CD4-positive, alpha-beta T cell treated with Interleukin-1 beta for 1 hour (primary cell): ENCODE measurements at regions not wholly inside any gene's neighbourhood (a gene's known extent, or its start where the extent isn't known, plus 50 kb on each side); places are given as distances from the start of the nearest gene placed in this dataset.

Experiments
- DNase-seq, 2 donors: peaks; one replicate each; pipeline ENCODE4 v3.0.0-alpha.2; 2020 to 2022

- no peak for DNase-seq
Measured at GRCh38 chr6:21382821-21383449, 210.6 kb upstream of the SOX4 start.

GRCh38 chr6:21383450-21384085, 210.0 kb upstream of the SOX4 start:
- no peak for DNase-seq

DNA sequence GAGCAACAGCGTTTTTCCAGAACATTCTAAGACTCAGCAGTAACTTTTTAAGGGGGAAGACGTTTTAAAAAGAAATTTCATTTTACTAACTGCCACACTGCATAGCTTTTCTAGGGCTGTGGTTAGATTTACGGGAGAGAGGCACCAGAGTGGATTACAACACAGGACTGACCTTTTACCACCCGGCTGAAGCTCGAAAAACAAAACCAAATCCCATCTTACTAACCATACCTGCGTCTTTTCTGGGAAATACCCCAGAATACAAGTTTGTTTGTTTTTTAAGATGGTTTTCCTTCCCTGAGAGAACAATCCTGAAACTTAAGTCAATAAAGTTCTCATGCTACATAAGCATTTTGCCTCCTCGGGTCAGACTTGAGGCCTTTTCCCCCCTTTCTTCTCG, 209.3 kb upstream of the SOX4 start:
- no peak for DNase-seq

DNA sequence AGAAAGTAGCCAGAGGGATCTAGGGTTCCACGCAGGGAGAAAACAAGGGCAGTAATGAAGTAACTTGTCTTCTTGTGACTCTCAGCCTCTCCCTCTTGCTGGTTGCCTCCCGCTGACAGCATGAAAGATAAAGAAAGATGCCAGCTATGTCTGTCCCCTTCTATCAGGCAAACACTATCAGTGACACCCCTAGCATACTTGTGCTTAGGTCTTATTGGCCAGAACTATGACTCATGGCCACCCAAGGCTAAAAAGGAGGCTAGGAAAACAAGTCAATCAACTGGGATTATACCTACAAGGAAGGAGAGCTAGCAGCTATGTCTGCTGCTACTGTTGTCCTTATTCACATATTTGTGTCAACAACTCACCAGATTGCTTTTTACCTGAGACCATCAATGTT, 206.8 kb upstream of the SOX4 start:
- DNase-seq = no peak

DNA sequence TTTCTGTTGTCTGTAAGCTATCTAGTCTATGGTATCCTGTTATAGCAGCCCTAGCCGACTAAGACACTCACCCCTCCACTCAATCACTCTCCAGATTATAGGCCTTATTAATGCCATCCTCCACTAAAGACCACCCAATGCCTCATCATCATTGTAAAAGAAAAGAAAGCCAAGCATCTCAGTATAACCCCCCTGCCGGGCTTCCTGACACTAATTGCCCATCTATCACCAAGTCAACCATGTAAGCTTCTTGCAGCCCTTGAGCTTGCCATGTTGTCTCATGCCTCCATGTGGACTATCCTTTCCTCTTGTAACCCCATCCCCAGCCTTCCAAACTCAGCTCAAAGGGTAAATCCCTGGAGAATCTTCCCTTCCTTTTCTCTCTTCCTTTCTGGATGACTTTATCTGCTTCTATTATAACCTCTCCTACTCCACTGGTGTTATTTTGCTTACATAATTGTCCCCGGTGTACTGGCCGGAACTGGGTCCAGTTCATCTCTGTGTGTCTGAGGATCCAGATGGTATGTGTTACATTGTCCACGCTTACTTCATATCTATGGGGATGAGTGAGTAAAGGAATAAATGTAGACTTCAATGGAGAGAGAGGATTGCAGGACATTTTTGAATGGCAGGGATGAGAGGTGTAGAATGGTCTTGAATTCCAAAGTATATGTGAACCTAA, 202.9 kb upstream of the SOX4 start:
- no peak for DNase-seq

DNA sequence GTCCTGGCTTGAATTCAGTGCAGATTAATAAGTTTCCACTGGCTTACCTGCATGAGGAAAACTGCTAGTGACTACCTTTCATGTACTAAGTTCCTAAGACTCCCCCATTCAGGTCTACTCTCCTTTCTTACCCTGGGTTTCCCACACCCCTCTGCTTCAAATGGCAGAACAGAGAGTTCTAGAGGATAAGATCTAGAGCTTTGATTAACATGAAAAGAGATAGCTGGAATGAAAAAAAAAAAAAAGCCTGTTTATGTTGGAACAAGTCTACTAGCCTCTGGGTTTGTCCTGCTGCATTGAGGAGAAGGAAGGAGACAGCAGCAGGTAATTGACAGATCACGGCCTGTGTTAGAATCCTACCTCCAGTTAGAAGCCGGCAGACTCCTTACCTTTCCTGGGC, 201.4 kb upstream of the SOX4 start:
- DNase-seq = no peak

DNA sequence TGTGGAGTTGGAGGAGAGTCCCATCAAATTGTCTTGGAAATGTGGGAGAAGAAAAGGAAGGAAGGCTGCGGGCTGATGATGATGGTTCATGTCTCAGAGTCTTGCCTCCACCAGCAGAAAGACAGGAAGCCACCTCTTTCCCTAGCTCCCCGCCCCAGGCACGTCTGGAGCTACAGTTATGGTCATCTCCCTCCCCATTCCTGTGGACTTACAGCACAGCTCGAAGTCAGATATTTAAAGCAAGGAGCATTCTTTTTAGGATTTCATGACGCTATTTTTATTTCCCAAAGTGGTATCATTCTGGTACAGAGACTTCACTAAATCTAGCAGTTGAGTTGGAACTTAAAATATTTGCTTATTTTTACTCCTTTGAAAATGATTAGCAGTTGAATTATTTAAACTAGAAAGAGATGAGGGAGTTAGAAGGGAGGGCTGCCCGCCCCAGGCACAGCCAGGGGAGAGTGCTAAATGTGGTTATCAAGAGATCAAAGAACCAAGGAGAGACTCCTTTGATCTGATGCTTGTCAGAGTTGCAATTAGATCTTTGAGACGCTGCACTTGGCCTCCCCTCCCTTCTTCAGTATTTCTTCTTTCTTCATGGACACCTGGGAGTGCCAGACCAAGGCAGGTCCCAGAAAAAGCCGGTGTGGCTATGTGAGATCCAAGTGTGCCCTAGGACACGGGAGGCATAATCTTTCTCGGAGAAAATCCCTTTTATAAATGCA, 199.9 kb upstream of the SOX4 start:
- no peak for DNase-seq

DNA sequence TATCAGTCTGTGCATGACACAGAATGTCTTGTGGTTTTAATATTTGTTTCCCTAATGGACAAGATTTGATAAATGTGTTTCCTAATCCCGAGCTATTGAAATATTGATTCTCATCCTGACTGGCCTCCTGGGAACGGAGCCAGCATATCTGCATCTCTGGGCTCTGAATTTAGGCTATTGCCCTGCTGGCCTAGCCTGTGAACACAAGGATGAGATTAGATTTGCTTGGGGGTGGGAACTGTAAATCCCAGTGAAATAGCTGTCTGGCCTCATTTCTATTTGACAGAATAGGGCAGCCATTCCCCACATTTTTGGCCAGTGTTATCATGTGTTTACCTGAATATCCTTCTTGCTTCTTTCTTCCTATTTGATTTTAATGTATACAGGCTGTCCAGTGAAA, 198.4 kb upstream of the SOX4 start:
- DNase-seq = no peak

- no peak for DNase-seq
Measured at GRCh38 chr6:21396313-21396712, 197.2 kb upstream of the SOX4 start.

GRCh38 chr6:21398741-21399325, 194.7 kb upstream of the SOX4 start:
- DNase-seq = no peak

GRCh38 chr6:21402368-21402767, 191.2 kb upstream of the SOX4 start:
- DNase-seq = no peak

- DNase-seq = no peak
Measured at GRCh38 chr6:21404577-21404976, 189.0 kb upstream of the SOX4 start.

DNA sequence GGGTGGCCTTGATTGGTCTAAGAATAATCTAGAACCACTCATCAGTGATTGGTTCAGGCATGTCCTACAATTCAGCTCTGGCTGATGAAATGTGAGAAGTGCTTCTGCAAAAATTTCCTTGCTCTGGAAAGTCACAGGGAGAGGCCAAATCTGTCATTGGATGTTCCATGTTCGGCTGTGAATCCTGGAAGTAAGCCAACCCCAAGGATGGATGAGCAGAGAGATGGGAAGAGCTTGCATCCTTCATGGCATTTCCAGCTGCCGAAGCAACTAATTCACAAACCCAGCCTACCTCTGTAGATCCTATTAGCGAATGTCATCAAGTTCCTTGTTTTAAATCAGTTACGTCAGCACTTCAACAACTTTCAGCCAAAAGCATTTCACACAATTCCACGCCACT, 187.2 kb upstream of the SOX4 start:
- DNase-seq = no peak

GRCh38 chr6:21409231-21409630, 184.3 kb upstream of the SOX4 start:
- DNase-seq = no peak

DNA sequence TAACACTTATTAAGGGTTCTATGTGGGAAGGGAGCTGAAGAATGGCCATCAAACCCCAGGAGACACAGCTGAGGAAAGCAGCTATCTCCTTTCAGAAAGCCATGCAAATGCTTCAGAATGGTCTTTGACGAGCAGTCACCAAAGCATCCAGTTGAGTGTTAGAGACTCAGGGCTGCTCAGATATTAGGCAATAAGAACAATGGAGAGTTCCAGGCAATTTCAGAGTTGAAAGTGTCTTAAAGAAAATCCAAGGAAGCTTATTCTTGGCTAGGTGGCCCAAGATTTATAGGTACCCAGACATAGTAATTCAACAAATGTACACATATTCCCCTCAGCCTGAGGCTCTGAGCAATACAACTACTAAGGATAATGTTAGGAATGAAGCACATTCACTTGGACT, 180.1 kb upstream of the SOX4 start:
- DNase-seq = no peak

GRCh38 chr6:21414065-21414464, 179.5 kb upstream of the SOX4 start:
- DNase-seq = no peak

DNA sequence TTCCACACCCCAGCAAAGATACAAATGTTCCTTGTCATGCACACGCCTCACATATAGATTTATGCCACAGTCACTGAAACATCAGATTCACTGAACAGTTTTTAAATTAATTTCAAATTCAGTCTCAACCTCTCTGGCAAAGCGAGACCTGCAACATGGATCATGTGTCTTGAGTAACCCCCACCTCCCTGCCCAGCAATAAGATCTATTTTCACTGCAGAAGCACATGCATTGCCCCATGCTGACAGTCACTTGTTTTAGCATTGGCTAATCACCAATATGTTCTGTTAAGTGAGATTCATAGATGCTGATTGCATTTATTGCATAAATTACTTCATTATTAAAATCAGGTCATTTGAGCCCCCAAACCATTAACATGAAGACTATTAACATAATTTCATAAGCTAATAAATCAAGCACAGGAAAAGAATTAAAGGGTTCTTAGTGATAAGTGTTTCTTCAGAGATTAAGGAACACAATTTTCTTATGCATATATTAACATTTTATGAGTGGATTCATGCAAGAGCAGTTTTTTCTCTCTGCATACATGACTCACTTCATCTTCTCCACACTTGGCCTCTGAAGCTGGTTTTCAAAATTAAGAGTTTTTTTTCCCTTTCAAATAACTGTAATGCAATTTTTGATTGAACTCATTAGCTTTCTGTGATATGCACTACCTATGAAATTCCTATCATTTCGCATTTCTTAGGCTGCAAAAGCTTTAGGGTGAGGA, 173.2 kb upstream of the SOX4 start:
- no peak for DNase-seq

DNA sequence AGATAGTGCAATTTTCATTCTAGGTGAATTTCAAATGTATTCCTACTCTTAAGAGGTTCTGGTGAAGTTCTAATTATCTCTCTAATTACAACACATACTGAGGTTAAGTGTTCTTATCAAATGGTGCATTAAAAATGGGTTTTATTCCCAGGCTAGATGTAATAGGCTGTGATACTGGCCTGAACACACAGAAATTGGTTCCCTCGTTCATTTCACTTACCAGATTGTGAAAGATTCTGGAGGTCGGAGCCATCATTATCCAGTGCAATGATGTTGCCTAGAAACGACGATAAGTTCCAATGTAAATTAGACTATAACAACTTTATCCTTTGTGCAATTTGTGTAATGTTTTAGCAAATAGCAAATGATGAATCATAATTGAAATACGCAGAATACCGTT, 172.6 kb upstream of the SOX4 start:
- no peak for DNase-seq

DNA sequence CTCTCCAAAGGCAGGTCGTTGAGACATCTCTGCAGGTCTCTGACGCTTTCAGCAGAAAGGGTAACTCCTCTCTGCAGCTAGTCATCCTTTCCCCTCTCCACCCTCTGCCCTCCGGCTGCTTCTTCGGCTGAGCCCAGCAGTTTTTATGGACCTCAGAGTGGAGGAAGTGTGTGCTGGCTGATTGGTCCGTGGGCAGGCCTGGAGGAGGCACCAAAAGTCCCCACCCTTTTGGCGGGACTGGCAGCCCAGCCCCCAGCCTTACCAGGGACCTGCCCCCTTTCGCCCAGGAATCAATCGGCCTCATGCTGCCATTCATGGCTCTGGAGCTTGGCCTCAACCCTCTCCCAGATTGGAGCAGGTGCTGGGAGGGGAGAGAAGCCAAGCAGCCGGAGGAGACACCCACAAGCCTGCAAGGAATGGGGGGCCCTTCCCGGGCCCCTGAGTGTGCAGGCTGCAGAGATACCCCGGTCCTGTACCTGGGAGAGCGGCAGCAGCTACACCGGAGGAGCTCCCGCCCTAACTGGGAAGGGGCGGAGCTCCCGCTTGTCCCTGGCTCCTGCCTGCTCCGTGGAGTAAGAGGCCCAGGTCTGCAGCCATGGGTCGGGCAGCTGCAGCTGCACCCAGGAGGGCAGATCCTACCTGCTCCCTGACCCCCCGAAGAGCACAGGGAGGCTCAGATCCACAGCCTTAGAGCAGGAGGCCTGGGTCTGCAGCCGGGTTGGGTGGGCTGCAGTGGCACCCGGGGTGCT, 170.3 kb upstream of the SOX4 start:
- DNase-seq = no peak

DNA sequence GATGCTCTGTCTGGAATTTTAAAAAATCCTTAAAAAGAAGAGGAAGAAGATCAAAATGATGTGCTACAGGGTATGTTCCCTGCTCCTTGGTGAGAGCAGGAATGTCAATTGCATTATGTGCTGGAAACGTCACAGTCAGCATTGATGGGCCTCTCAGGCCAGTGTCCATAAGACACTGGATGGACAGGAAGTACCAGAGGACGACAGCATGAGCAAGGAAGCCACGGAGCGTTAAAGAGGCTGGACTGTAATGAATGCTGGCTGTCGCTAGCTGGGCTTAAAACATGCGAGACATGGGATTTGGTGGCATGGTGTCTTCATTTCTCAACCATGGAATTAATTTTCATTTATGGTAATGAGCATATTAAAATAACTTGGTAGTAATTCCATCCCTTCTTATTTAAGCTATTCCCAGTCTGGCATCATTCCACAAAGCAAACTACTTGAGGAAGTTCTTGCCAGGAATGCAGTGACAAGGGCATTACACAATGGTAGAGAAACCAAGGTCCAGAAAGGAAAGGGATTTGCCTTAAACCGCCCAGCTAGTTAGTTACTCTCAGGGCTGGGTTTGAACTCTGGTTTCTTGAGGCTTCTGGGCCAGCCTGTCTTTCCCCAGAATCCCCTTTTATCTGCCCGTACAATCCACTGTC, 166.6 kb upstream of the SOX4 start:
- DNase-seq = no peak

- DNase-seq = no peak
Measured at GRCh38 chr6:21429291-21429690, 164.3 kb upstream of the SOX4 start.

DNA sequence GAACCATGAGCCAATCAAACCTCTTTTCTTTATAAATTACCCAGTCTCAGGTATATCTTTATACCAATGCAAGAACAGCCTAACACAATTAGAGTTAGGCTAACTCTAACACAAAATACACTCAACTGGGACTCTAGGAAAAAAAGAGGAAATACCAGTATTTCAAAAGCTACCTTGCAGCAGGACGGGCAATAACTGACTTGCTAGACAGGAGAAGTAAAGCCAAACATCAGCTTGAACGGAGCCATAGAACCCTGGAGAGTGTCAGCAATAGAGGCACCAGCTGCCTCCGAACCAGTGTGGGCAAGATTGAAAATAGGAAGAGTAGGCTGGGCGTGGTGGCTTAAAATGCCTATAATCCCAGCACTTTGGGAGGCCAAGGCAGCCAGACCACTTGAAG, 162.0 kb upstream of the SOX4 start:
- no peak for DNase-seq
